ENCODE measurements at regions not wholly inside any gene's neighbourhood (a gene's known extent, or its start where the extent isn't known, plus 50 kb on each side); places are given as distances from the start of the nearest gene placed in this dataset.
"Not testable (repeated sequence)": the region's sequence is repeated elsewhere in the genome, so short reads cannot be mapped to it uniquely, and the experiment has no call there.

- Histone ChIP-seq H3K27ac (no peak overlapping the region), H3K9me3 (replicated peaks in 1 of 3) (no peaks in the 10 kb centered on the region), H3K4me3 (no peak overlapping the region), H3K27me3 (no peaks in the 10 kb centered on the region), H3K4me1 (replicated peaks in 1 of 2) (peaks cover 8 to 9% of the 10 kb centered on the region in 2 donors), H3K36me3 (replicated peaks in 1 of 2) (no peaks in the 10 kb centered on the region)
- no peak for DNase-seq
- intact Hi-C loops (cut with DNase I), result no loop called here
- TF ChIP-seq CTCF (IDR thresholded peaks at IDR 0.05), result no peak
- TF ChIP-seq POLR2A (IDR thresholded peaks at IDR 0.05), result no peak
These were observed 558.5 kb downstream of the RFC3 start for GRCh38 chr13:34376483-34376882.

- no peak for TF ChIP-seq POLR2A (IDR thresholded peaks at IDR 0.05)
- no peak for TF ChIP-seq CTCF (IDR thresholded peaks at IDR 0.05)
- no peak for DNase-seq
- intact Hi-C loops (cut with DNase I), result no loop called here
- Histone ChIP-seq H3K27me3 (no peaks in the 10 kb centered on the region), H3K27ac (no peak overlapping the region), H3K4me3 (no peak overlapping the region), H3K4me1 (replicated peaks in 1 of 2) (peaks cover 8 to 9% of the 10 kb centered on the region in 2 donors), H3K9me3 (replicated peaks in 1 of 3) (no peaks in the 10 kb centered on the region), H3K36me3 (replicated peaks in 1 of 2) (no peaks in the 10 kb centered on the region)
- 88 to 94% (median 91%) methylated on average over 6 of the region's 6 CpGs for WGBS, 4 donors
These were observed 560.8 kb upstream of the NBEA start for GRCh38 chr13:34381228-34381627.

- no peaks in the 10 kb centered on the region for H3K4me1 ChIP-seq (replicated peaks in 1 of 2)
- H3K27ac ChIP-seq, result no peak overlapping the region
- intact Hi-C loops (cut with DNase I), result no loop called here
- no peak for TF ChIP-seq CTCF (IDR thresholded peaks at IDR 0.05)
- no peak for TF ChIP-seq POLR2A (IDR thresholded peaks at IDR 0.05)
- no peaks in the 10 kb centered on the region for H3K36me3 ChIP-seq (replicated peaks in 1 of 2)
- 75 to 89% (median 83%) methylated on average over 3 of the region's 3 CpGs for WGBS, 4 donors
- H3K27me3 ChIP-seq, result no peaks in the 10 kb centered on the region
- no peak overlapping the region for H3K4me3 ChIP-seq
- H3K9me3 ChIP-seq (replicated peaks in 1 of 3), result no peaks in the 10 kb centered on the region
- DNase-seq, result no peak
These were observed 558.3 kb upstream of the NBEA start for GRCh38 chr13:34383728-34384127.

- H3K9me3 ChIP-seq (replicated peaks in 1 of 3); H3K4me3 ChIP-seq; intact Hi-C loops (cut with DNase I); H3K36me3 ChIP-seq (replicated peaks in 1 of 2); H3K27me3 ChIP-seq; DNase-seq; H3K27ac ChIP-seq; H3K4me1 ChIP-seq (replicated peaks in 1 of 2): not testable (repeated sequence)
These were observed 555.8 kb upstream of the NBEA start for GRCh38 chr13:34386229-34386628.

- Histone ChIP-seq H3K36me3 (replicated peaks in 1 of 2) (no peaks in the 10 kb centered on the region), H3K27me3 (no peaks in the 10 kb centered on the region), H3K4me3 (no peak overlapping the region), H3K9me3 (replicated peaks in 1 of 3) (peaks cover 0 to 8% (median 0%) of the 10 kb centered on the region in 3 donors), H3K4me1 (replicated peaks in 1 of 2) (no peaks in the 10 kb centered on the region), H3K27ac (no peak overlapping the region)
- intact Hi-C loops (cut with DNase I), result no loop called here
- DNase-seq, result no peak
- WGBS, 4 donors, result 48 to 73% (median 59%) methylated on average over 2 of the region's 2 CpGs
- TF ChIP-seq POLR2A (IDR thresholded peaks at IDR 0.05) (no peak), CTCF (IDR thresholded peaks at IDR 0.05) (no peak)
These were observed 551.0 kb upstream of the NBEA start for GRCh38 chr13:34391076-34391475.
